ENCODE measurements at regions not wholly inside any gene's neighbourhood (a gene's known extent, or its start where the extent isn't known, plus 50 kb on each side); places are given as distances from the start of the nearest gene placed in this dataset.

DNA sequence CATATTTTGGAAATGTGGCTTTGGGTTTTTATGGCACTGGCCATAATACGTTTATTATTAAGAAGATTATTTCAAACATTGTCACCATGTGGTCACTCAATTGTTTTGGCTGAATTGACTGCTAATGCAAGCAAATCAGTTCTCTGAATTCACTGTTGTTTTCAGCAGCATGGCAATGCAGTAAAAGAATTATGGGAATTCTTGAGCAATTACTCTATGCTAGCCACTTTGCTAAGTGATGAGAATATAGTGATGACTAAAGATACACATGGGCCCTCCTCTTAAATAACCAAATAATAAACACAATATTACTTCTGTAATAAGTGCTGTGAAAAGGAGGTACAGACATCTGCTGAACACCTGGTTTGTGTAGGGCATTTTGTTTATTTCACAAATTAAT is 58.0 kb upstream of the FANCL start:
- DNase-seq (ENCODE audit: low read depth in 3 of 3), result no peak

- no peak for DNase-seq (ENCODE audit: low read depth in 3 of 3)
Measured at GRCh38 chr2:58293056-58293455, 51.9 kb upstream of the FANCL start.

- no peak for DNase-seq (ENCODE audit: low read depth in 3 of 3)
Measured at GRCh38 chr2:58291726-58292438, 50.8 kb upstream of the FANCL start.
